Retinal pigment epithelial cell (primary cell): ENCODE measurements at regions not wholly inside any gene's neighbourhood (a gene's known extent, or its start where the extent isn't known, plus 50 kb on each side); places are given as distances from the start of the nearest gene placed in this dataset.

ENCODE experiments used
- DNase-seq: peaks from one replicate; pipeline ENCODE4 v3.0.0-alpha.2; 2010; ENCODE audit warnings: low read depth
- H3K4me3 ChIP-seq: 2 replicates; pipeline ENCODE4 v1.5.1; 2011; ENCODE audit warnings: mild to moderate bottlenecking, low read length, control low read depth, moderate library complexity
- CTCF ChIP-seq: conservative IDR thresholded peaks from 2 replicates; pipeline ENCODE4 v1.5.1; 2011; ENCODE audit warnings: low read depth, low read length, control low read depth, inconsistent platforms

GRCh38 chr2:142758973-142759372 is 118.5 kb upstream of the KYNU start:
- H3K4me3 ChIP-seq = no peak overlapping the region
- no peak for DNase-seq
- TF ChIP-seq CTCF = no peak

GRCh38 chr2:142757111-142757510 is 120.4 kb upstream of the KYNU start:
- DNase-seq = no peak
- TF ChIP-seq CTCF = no peak
- no peak overlapping the region for H3K4me3 ChIP-seq

GRCh38 chr2:142756430-142756829 is 121.0 kb upstream of the KYNU start:
- H3K4me3 ChIP-seq = no peak overlapping the region
- no peak for DNase-seq
- no peak for TF ChIP-seq CTCF

- no peak for TF ChIP-seq CTCF
- H3K4me3 ChIP-seq = no peak overlapping the region
- no peak for DNase-seq
These were observed 122.3 kb upstream of the KYNU start for GRCh38 chr2:142755191-142755590.

GRCh38 chr2:142754182-142754581 is 123.3 kb upstream of the KYNU start:
- TF ChIP-seq CTCF = no peak
- no peak overlapping the region for H3K4me3 ChIP-seq
- DNase-seq = no peak

- no peak for TF ChIP-seq CTCF
- DNase-seq = no peak
- H3K4me3 ChIP-seq = no peak overlapping the region
These were observed 126.6 kb upstream of the KYNU start for GRCh38 chr2:142750858-142751257.

- no peak for TF ChIP-seq CTCF
- no peak for DNase-seq
- H3K4me3 ChIP-seq = no peak overlapping the region
These were observed 128.8 kb upstream of the KYNU start for GRCh38 chr2:142748559-142749099.
